HCT116 (cell line): ENCODE measurements at regions not wholly inside any gene's neighbourhood (a gene's known extent, or its start where the extent isn't known, plus 50 kb on each side); places are given as distances from the start of the nearest gene placed in this dataset.
"Not testable (repeated sequence)": the region's sequence is repeated elsewhere in the genome, so short reads cannot be mapped to it uniquely, and the experiment has no call there.

Source experiments
- ATAC-seq: fragments of 200-7000 bp; cut with Tn5 transposase; 2 replicates; pipeline ENCODE4 v1.9.1; 2020; ENCODE audit warnings: mild to moderate bottlenecking, moderate library complexity
- BruUV-seq: library from RNA; stranded (reverse); fragments of 400-500 nt; replicated peaks from 2 replicates; lab custom pipeline; 2021; lab: Mats Ljungman, UMichigan
- CTCF ChIA-PET: fragments of 300-600 bp; sonication (Branson Sonifier 250); formaldehyde crosslinking; loops from one replicate; lab custom pipeline; 2021; ENCODE audit warnings: antibody characterized with exemption; lab: Charles Lee
- POLR2A ChIA-PET: fragments of 300-600, 350-600 bp; sonication (Branson Sonifier 250); formaldehyde crosslinking; loops from one replicate; lab custom pipeline; 2021; ENCODE audit warnings: antibody characterized with exemption; lab: Charles Lee
- RAD21 ChIA-PET, 2 experiments: fragments of 300-600 bp; sonication (Branson Sonifier 250); formaldehyde crosslinking; loops; one replicate each; lab custom pipeline; 2023; ENCODE audit warnings: low total read pairs in 2 of 2; ENCODE audit not compliant: uncharacterized antibody in 2 of 2, unreplicated experiment in 2 of 2, low non-redundant PET in 1 of 2; lab: Charles Lee
- DNase-seq: peaks from one replicate; pipeline ENCODE4 v3.0.0-alpha.2; 2010; ENCODE audit warnings: low read depth, low spot score
- H2AFZ ChIP-seq: fragments of 200-600 bp; shearing (Covaris generic), sonication (generic); 2 replicates; pipeline ENCODE4 v1.6.1; 2017; ENCODE audit warnings: low read depth, mixed run types, mixed read lengths, antibody characterized with exemption, low read length; ENCODE audit not compliant: poor library complexity, severe bottlenecking
- H3K27ac ChIP-seq: 2 replicates; pipeline ENCODE4 v1.5.1; 2012; ENCODE audit warnings: low read depth, low read length
- H3K27me3 ChIP-seq: fragments of 200-600 bp; sonication (generic); 2 replicates; pipeline ENCODE4 v1.6.1; 2016; ENCODE audit warnings: mixed run types, low read length, mixed read lengths; ENCODE audit not compliant: insufficient read depth
- H3K36me3 ChIP-seq, 2 experiments: fragments of 200-500 bp in 1 of 2; fragments of 200-600 bp in 1 of 2; sonication (Bioruptor generic) in 1 of 2; sonication (generic) in 1 of 2; 2 replicates each; pipeline versions ENCODE4 v1.5.1 to v1.6.1; 2014 to 2016; ENCODE audit warnings: low read length in 2 of 2, inconsistent platforms in 1 of 2, mixed read lengths in 1 of 2, mixed run types in 1 of 2; ENCODE audit not compliant: insufficient read depth in 2 of 2, control insufficient read depth in 1 of 2
- H3K4me1 ChIP-seq, 2 experiments: fragments of 200-600 bp in 1 of 2; sonication (generic) in 1 of 2; 2 replicates each; pipeline versions ENCODE4 v1.5.1 to v1.6.1; 2012 to 2017; ENCODE audit warnings: low read length in 2 of 2, inconsistent platforms in 1 of 2, mild to moderate bottlenecking in 1 of 2, mixed read lengths in 1 of 2, mixed run types in 1 of 2, moderate library complexity in 1 of 2; ENCODE audit not compliant: insufficient read depth in 2 of 2, control insufficient read depth in 1 of 2
- H3K4me2 ChIP-seq: fragments of 200-600 bp; sonication (generic); 2 replicates; pipeline ENCODE4 v1.6.1; 2017; ENCODE audit warnings: mixed run types, low read length, mixed read lengths
- H3K4me3 ChIP-seq, 2 experiments: fragments of 200-600 bp in 1 of 2; sonication (generic) in 1 of 2; replicated peaks in 1 of 2; 2 replicates each; pipeline ENCODE4 v1.5.1; 2011 to 2016; ENCODE audit warnings: low read length in 2 of 2, control low read depth in 1 of 2, low read depth in 1 of 2, mild to moderate bottlenecking in 1 of 2, mixed read lengths in 1 of 2, mixed run types in 1 of 2
- H3K79me2 ChIP-seq: fragments of 200-600 bp; sonication (generic); 2 replicates; pipeline ENCODE4 v1.6.1; 2017; ENCODE audit warnings: mild to moderate bottlenecking, mixed run types, low read length, moderate library complexity, mixed read lengths; ENCODE audit not compliant: insufficient read depth
- H3K9ac ChIP-seq: fragments of 200-600 bp; sonication (generic); 2 replicates; pipeline ENCODE4 v1.6.1; 2016; ENCODE audit warnings: low read length, mixed read lengths
- H3K9me2 ChIP-seq: fragments of 200-600 bp; sonication (generic), shearing (Covaris generic); 2 replicates; pipeline ENCODE4 v1.6.1; 2017; ENCODE audit warnings: mixed run types, mild to moderate bottlenecking, moderate library complexity; ENCODE audit not compliant: insufficient read depth
- H3K9me3 ChIP-seq, 2 experiments: fragments of 200-500 bp in 1 of 2; fragments of 200-600 bp in 1 of 2; sonication (Bioruptor generic) in 1 of 2; sonication (generic) in 1 of 2; 2 replicates each; pipeline ENCODE4 v1.6.1; 2014 to 2017; ENCODE audit warnings: low read length in 2 of 2, mixed read lengths in 2 of 2, inconsistent platforms in 1 of 2, low read depth in 1 of 2, mild to moderate bottlenecking in 1 of 2, mixed run types in 1 of 2, moderate library complexity in 1 of 2; ENCODE audit not compliant: control insufficient read depth in 1 of 2, insufficient read depth in 1 of 2
- H4K20me1 ChIP-seq: fragments of 200-600 bp; sonication (generic), shearing (Covaris generic); 2 replicates; pipeline ENCODE4 v1.6.1; 2017; ENCODE audit warnings: mixed run types, mild to moderate bottlenecking, moderate library complexity; ENCODE audit not compliant: insufficient read depth
- EGR1 ChIP-seq: IDR thresholded peaks from 2 replicates; pipeline ENCODE4 v1.6.1; 2012; ENCODE audit warnings: low read depth
- ELF1 ChIP-seq: IDR thresholded peaks from 2 replicates; pipeline ENCODE4 v1.6.1; 2012; ENCODE audit warnings: low read depth, borderline replicate concordance
- EZH2phosphoT487 ChIP-seq: fragments of 200-600 bp; IDR thresholded peaks from 2 replicates; pipeline ENCODE4 v1.6.1; 2018; ENCODE audit warnings: antibody characterized with exemption, borderline replicate concordance
- FOSL1 ChIP-seq: IDR thresholded peaks from 2 replicates; pipeline ENCODE4 v1.6.1; 2012; ENCODE audit warnings: low read depth
- JUND ChIP-seq: IDR thresholded peaks from 2 replicates; pipeline ENCODE4 v1.6.1; 2012
- POLR2AphosphoS5 ChIP-seq: IDR thresholded peaks from 2 replicates; pipeline ENCODE4 v1.6.1; 2011; ENCODE audit warnings: mild to moderate bottlenecking, low read depth, low read length, moderate library complexity
- SIN3A ChIP-seq: IDR thresholded peaks from 2 replicates; pipeline ENCODE4 v1.6.1; 2012; ENCODE audit warnings: low read depth
- TCF7L2 ChIP-seq: IDR thresholded peaks from 2 replicates; pipeline ENCODE4 v1.7.0; 2011; ENCODE audit warnings: borderline replicate concordance, inconsistent platforms; ENCODE audit not compliant: insufficient read depth, insufficient read length; ENCODE audit errors: extremely low read depth
- YY1 ChIP-seq: IDR thresholded peaks from 2 replicates; pipeline ENCODE4 v1.6.1; 2011; ENCODE audit warnings: low read length, low read depth, moderate library complexity, mild to moderate bottlenecking; ENCODE audit not compliant: insufficient replicate concordance; ENCODE audit errors: extremely low read depth
- intact Hi-C: fragments of 100-400 bp; cut with micrococcal nuclease; formaldehyde crosslinking; loops from 2 replicates; pipeline ENCODE4 v1.10.0; 2022
- TF ChIP-seq, protein P1 (sequence below): IDR thresholded peaks from 2 replicates; pipeline ENCODE4 v1.6.1; 2011; ENCODE audit warnings: mild to moderate bottlenecking, low read length, moderate library complexity; ENCODE audit not compliant: insufficient replicate concordance; ENCODE audit errors: extremely low read depth
- TF ChIP-seq, protein P2 (sequence below), 3 experiments: fragments of 200-600 bp in 1 of 3; sonication (generic) in 1 of 3; IDR thresholded peaks in 2 of 3; conservative IDR thresholded peaks in 1 of 3; 2 replicates each; pipeline ENCODE4 v1.5.1; 2012 to 2017; ENCODE audit warnings: low read depth in 2 of 3, low read length in 2 of 3, antibody characterized with exemption in 1 of 3, borderline replicate concordance in 1 of 3, control low read depth in 1 of 3, mild to moderate bottlenecking in 1 of 3, mixed read lengths in 1 of 3, mixed run types in 1 of 3, moderate library complexity in 1 of 3; ENCODE audit not compliant: insufficient read depth in 1 of 3
- TF ChIP-seq, protein P3 (sequence below): IDR thresholded peaks from 2 replicates; pipeline ENCODE4 v1.6.1; 2012
- TF ChIP-seq, protein P4 (sequence below): IDR thresholded peaks from 2 replicates; pipeline ENCODE4 v1.6.1; 2012

DNA sequence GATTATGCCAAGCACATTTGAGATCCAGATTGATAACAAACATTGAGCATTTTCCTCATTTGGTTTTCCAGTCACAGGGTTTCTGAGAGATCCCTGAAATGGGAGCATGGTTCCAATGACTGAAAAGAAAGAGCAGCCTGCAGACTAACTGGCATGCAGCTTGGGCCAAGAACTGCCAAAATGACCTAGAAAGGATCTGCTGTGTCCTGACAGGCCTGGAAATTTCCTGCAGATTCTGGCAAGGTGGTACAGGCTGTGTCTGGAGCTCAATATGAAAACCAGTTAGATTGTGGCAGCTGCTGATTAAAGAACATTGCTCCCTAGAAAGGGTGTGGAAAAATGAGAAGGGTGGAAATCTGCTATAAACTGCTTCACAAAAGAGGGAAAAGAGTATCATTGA is 417.3 kb downstream of the IPO8 start:
- DNase-seq (no peak), ATAC-seq (no peak)
- H3K4me2 ChIP-seq = no peak overlapping the region
- intact Hi-C loops = no loop called here
- RAD21 ChIA-PET = no interaction called here
- TF ChIP-seq, protein P1, sequence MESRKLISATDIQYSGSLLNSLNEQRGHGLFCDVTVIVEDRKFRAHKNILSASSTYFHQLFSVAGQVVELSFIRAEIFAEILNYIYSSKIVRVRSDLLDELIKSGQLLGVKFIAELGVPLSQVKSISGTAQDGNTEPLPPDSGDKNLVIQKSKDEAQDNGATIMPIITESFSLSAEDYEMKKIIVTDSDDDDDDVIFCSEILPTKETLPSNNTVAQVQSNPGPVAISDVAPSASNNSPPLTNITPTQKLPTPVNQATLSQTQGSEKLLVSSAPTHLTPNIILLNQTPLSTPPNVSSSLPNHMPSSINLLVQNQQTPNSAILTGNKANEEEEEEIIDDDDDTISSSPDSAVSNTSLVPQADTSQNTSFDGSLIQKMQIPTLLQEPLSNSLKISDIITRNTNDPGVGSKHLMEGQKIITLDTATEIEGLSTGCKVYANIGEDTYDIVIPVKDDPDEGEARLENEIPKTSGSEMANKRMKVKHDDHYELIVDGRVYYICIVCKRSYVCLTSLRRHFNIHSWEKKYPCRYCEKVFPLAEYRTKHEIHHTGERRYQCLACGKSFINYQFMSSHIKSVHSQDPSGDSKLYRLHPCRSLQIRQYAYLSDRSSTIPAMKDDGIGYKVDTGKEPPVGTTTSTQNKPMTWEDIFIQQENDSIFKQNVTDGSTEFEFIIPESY = no peak
- TF ChIP-seq YY1 (no peak), EZH2phosphoT487 (no peak), FOSL1 (no peak), EGR1 (no peak), JUND (no peak), ELF1 (no peak), SIN3A (no peak), POLR2AphosphoS5 (no peak), TCF7L2 (no peak)
- TF ChIP-seq, protein P2, sequence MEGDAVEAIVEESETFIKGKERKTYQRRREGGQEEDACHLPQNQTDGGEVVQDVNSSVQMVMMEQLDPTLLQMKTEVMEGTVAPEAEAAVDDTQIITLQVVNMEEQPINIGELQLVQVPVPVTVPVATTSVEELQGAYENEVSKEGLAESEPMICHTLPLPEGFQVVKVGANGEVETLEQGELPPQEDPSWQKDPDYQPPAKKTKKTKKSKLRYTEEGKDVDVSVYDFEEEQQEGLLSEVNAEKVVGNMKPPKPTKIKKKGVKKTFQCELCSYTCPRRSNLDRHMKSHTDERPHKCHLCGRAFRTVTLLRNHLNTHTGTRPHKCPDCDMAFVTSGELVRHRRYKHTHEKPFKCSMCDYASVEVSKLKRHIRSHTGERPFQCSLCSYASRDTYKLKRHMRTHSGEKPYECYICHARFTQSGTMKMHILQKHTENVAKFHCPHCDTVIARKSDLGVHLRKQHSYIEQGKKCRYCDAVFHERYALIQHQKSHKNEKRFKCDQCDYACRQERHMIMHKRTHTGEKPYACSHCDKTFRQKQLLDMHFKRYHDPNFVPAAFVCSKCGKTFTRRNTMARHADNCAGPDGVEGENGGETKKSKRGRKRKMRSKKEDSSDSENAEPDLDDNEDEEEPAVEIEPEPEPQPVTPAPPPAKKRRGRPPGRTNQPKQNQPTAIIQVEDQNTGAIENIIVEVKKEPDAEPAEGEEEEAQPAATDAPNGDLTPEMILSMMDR (IDR thresholded peaks at IDR 0.05 in 2 of 3, conservative IDR thresholded peaks at IDR 0.05 in 1 of 3; ENCODE audit: borderline replicate concordance in 1 of 3, insufficient read depth in 1 of 3, low read depth in 2 of 3, low read length in 2 of 3) = no peak
- TF ChIP-seq, protein P3, sequence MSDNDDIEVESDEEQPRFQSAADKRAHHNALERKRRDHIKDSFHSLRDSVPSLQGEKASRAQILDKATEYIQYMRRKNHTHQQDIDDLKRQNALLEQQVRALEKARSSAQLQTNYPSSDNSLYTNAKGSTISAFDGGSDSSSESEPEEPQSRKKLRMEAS = no peak
- TF ChIP-seq, protein P4, sequence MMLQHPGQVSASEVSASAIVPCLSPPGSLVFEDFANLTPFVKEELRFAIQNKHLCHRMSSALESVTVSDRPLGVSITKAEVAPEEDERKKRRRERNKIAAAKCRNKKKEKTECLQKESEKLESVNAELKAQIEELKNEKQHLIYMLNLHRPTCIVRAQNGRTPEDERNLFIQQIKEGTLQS = no peak
- H3K36me3 ChIP-seq = no peaks in the 10 kb centered on the region
- no peaks in the 10 kb centered on the region for H3K27me3 ChIP-seq
- H3K79me2 ChIP-seq = no peaks in the 10 kb centered on the region
- no peaks in the 10 kb centered on the region for H3K9me2 ChIP-seq
- H3K4me3 ChIP-seq = no peak overlapping the region
- no peak overlapping the region for H3K27ac ChIP-seq
- H3K9me3 ChIP-seq = no peaks in the 10 kb centered on the region
- H2AFZ ChIP-seq = no peak overlapping the region
- no peaks in the 10 kb centered on the region for H4K20me1 ChIP-seq
- BruUV-seq = no TSS peak
- H3K4me1 ChIP-seq = no peaks in the 10 kb centered on the region
- CTCF ChIA-PET = no interaction called here
- POLR2A ChIA-PET = no interaction called here
- no peak overlapping the region for H3K9ac ChIP-seq

DNA sequence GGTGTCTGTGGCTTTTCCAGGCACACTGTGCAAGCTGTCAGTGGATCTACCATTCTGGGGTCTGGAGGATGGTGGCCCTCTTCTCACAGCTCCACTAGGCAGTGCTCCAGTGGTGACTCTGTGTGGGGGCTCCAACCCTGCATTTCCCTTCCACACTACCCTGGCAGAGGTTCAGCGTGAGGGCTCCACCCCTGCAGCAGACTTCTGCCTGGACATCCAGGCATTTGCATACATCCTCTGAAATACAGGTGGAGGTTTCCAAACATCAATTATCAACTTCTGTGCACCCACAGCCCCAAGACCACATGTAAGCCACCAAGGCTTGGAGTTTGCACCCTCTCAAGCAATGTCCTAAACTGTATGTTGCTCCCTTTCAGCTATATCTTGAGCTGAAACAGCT is 423.2 kb downstream of the IPO8 start:
- ATAC-seq, BruUV-seq, RAD21 ChIA-PET: not testable (repeated sequence)

More for the DNA sequence above, 423.2 kb downstream of the IPO8 start:
- H3K4me2 ChIP-seq, H3K4me1 ChIP-seq, POLR2A ChIA-PET, CTCF ChIA-PET, H3K9ac ChIP-seq, H3K27me3 ChIP-seq, H3K9me2 ChIP-seq, H3K9me3 ChIP-seq, H3K79me2 ChIP-seq, DNase-seq, H3K36me3 ChIP-seq, H4K20me1 ChIP-seq, H3K27ac ChIP-seq, H2AFZ ChIP-seq, intact Hi-C loops, H3K4me3 ChIP-seq: not testable (repeated sequence)
